Colonic mucosa (tissue), 4 donors: ENCODE measurements at regions not wholly inside any gene's neighbourhood (a gene's known extent, or its start where the extent isn't known, plus 50 kb on each side); places are given as distances from the start of the nearest gene placed in this dataset.

Experiments used
- DNase-seq: peaks from one replicate; pipeline ENCODE4 v3.0.0-alpha.2; 2020
- H3K27ac ChIP-seq: fragments of 200-600 bp; one replicate; pipeline ENCODE4 v1.8.0; 2021
- H3K27me3 ChIP-seq: fragments of 200-600 bp; one replicate; pipeline ENCODE4 v1.8.0; 2021
- H3K36me3 ChIP-seq: fragments of 200-600 bp; one replicate; pipeline ENCODE4 v1.8.0; 2021
- H3K4me1 ChIP-seq: fragments of 200-600 bp; one replicate; pipeline ENCODE4 v1.8.0; 2021; ENCODE audit warnings: mild to moderate bottlenecking
- H3K4me3 ChIP-seq: fragments of 200-600 bp; one replicate; pipeline ENCODE4 v1.8.0; 2021
- H3K9ac ChIP-seq, 2 donors: one replicate each; pipeline ENCODE4 v1.7.0; 2013; ENCODE audit warnings: control low read depth in 2 of 2, low read depth in 2 of 2, low read length in 2 of 2
- H3K9me3 ChIP-seq: fragments of 200-600 bp; one replicate; pipeline ENCODE4 v1.8.0; 2021
- CTCF ChIP-seq: fragments of 200-600 bp; IDR thresholded peaks from one replicate; pipeline ENCODE4 v1.8.0; 2022; ENCODE audit warnings: antibody characterized with exemption, mild to moderate bottlenecking
- intact Hi-C: fragments of 100-400 bp; cut with DNase I; formaldehyde crosslinking; loops from one replicate; pipeline ENCODE4 v1.14.1; 2022
- donor health status: healthy.
- donor health status: DM: no; HTN: no; CAD: no.
- donor health status: DM: no; HTN: no; CAD: no.

- TF ChIP-seq CTCF = no peak
- no peak overlapping the region for H3K9ac ChIP-seq
- no peaks in the 10 kb centered on the region for H3K9me3 ChIP-seq
- no peak for DNase-seq
- H3K27me3 ChIP-seq = no peaks in the 10 kb centered on the region
- H3K27ac ChIP-seq = no peak overlapping the region
- H3K4me1 ChIP-seq = no peaks in the 10 kb centered on the region
- H3K4me3 ChIP-seq = no peak overlapping the region
- H3K36me3 ChIP-seq = no peaks in the 10 kb centered on the region
- intact Hi-C loops = no loop called here
Measured at GRCh38 chr2:147016181-147016580, 828.6 kb upstream of the ACVR2A start.

- H3K36me3 ChIP-seq = no peaks in the 10 kb centered on the region
- H3K9me3 ChIP-seq = no peaks in the 10 kb centered on the region
- no peaks in the 10 kb centered on the region for H3K27me3 ChIP-seq
- intact Hi-C loops = no loop called here
- no peaks in the 10 kb centered on the region for H3K4me1 ChIP-seq
- TF ChIP-seq CTCF = no peak
- H3K9ac ChIP-seq = no peak overlapping the region
- no peak overlapping the region for H3K4me3 ChIP-seq
- H3K27ac ChIP-seq = no peak overlapping the region
- DNase-seq = no peak
Measured at GRCh38 chr2:147015591-147015990, 829.2 kb upstream of the ACVR2A start.

GRCh38 chr2:147013696-147014392, 831.0 kb upstream of the ACVR2A start:
- H3K4me3 ChIP-seq = no peak overlapping the region
- H3K27ac ChIP-seq = no peak overlapping the region
- intact Hi-C loops = no loop called here
- no peaks in the 10 kb centered on the region for H3K4me1 ChIP-seq
- H3K9me3 ChIP-seq = no peaks in the 10 kb centered on the region
- no peak overlapping the region for H3K9ac ChIP-seq
- no peak for DNase-seq
- TF ChIP-seq CTCF = no peak
- H3K27me3 ChIP-seq = no peaks in the 10 kb centered on the region
- no peaks in the 10 kb centered on the region for H3K36me3 ChIP-seq

GRCh38 chr2:147008481-147008880, 836.3 kb upstream of the ACVR2A start:
- intact Hi-C loops = no loop called here
- no peak for TF ChIP-seq CTCF
- no peak overlapping the region for H3K27ac ChIP-seq

GRCh38 chr2:147006736-147007141, 838.1 kb upstream of the ACVR2A start:
- no peak overlapping the region for H3K27ac ChIP-seq
- intact Hi-C loops = no loop called here
- no peaks in the 10 kb centered on the region for H3K27me3 ChIP-seq
- no peaks in the 10 kb centered on the region for H3K9me3 ChIP-seq
- H3K36me3 ChIP-seq = no peaks in the 10 kb centered on the region
- H3K4me1 ChIP-seq = no peaks in the 10 kb centered on the region
- H3K4me3 ChIP-seq = no peak overlapping the region
- no peak overlapping the region for H3K9ac ChIP-seq
- DNase-seq = no peak
- TF ChIP-seq CTCF = no peak

More at GRCh38 chr2:147008481-147008880, 836.3 kb upstream of the ACVR2A start:
- H3K4me3 ChIP-seq = no peak overlapping the region
- no peaks in the 10 kb centered on the region for H3K9me3 ChIP-seq
- no peak for DNase-seq
- no peaks in the 10 kb centered on the region for H3K4me1 ChIP-seq
- no peaks in the 10 kb centered on the region for H3K27me3 ChIP-seq
- H3K36me3 ChIP-seq = no peaks in the 10 kb centered on the region
- no peak overlapping the region for H3K9ac ChIP-seq
